ENCODE measurements at regions not wholly inside any gene's neighbourhood (a gene's known extent, or its start where the extent isn't known, plus 50 kb on each side); places are given as distances from the start of the nearest gene placed in this dataset.

GRCh38 chr1:869499-870244 is 54.1 kb upstream of the SAMD11 start:
- TF ChIP-seq POLR2A (IDR thresholded peaks at IDR 0.05; ENCODE audit: low read length) (no peak), GATA1 (IDR thresholded peaks at IDR 0.05; ENCODE audit: low read depth, low read length) (no peak)

All from erythroblast (primary cell).